CD4-positive, alpha-beta T cell treated with Interleukin-12 subunit alpha and Interleukin-12 subunit beta, for 1 hour (primary cell): ENCODE measurements at regions not wholly inside any gene's neighbourhood (a gene's known extent, or its start where the extent isn't known, plus 50 kb on each side); places are given as distances from the start of the nearest gene placed in this dataset.

Experiments used
- DNase-seq: peaks from one replicate; pipeline ENCODE4 v3.0.0-alpha.2; 2020

- DNase-seq = no peak
Observed at GRCh38 chr13:105820415-105820814, 715.0 kb downstream of the EFNB2 start.

GRCh38 chr13:105817498-105817897, 718.0 kb downstream of the EFNB2 start:
- no peak for DNase-seq

GRCh38 chr13:105816994-105817393, 718.5 kb downstream of the EFNB2 start:
- DNase-seq = no peak

GRCh38 chr13:105814902-105815250, 720.6 kb downstream of the EFNB2 start:
- DNase-seq = no peak

- DNase-seq = no peak
Observed at GRCh38 chr13:105814219-105814901, 721.1 kb downstream of the EFNB2 start.

GRCh38 chr13:105806628-105806920, 728.9 kb downstream of the EFNB2 start:
- no peak for DNase-seq

GRCh38 chr13:105805892-105806627, 729.4 kb downstream of the EFNB2 start:
- DNase-seq = no peak

- no peak for DNase-seq
Observed at GRCh38 chr13:105804561-105805190, 730.8 kb downstream of the EFNB2 start.

- DNase-seq = no peak
Observed at GRCh38 chr13:105799155-105799554, 736.3 kb downstream of the EFNB2 start.

GRCh38 chr13:105798541-105798940, 736.9 kb downstream of the EFNB2 start:
- no peak for DNase-seq

GRCh38 chr13:105796081-105796480, 739.4 kb downstream of the EFNB2 start:
- no peak for DNase-seq

GRCh38 chr13:105790923-105791322, 744.5 kb downstream of the EFNB2 start:
- no peak for DNase-seq

- DNase-seq = no peak
Observed at GRCh38 chr13:105788530-105788929, 746.9 kb downstream of the EFNB2 start.

GRCh38 chr13:105787632-105788031, 747.8 kb downstream of the EFNB2 start:
- DNase-seq = no peak

GRCh38 chr13:105785436-105785835, 750.0 kb downstream of the EFNB2 start:
- DNase-seq = no peak

GRCh38 chr13:105783261-105783660, 752.2 kb downstream of the EFNB2 start:
- no peak for DNase-seq

GRCh38 chr13:105778196-105778595, 757.3 kb downstream of the EFNB2 start:
- no peak for DNase-seq

GRCh38 chr13:105774739-105775460, 760.6 kb downstream of the EFNB2 start:
- DNase-seq = no peak

GRCh38 chr13:105773863-105774538, 761.5 kb downstream of the EFNB2 start:
- DNase-seq = no peak

- DNase-seq = no peak
Observed at GRCh38 chr13:105773241-105773640, 762.2 kb downstream of the EFNB2 start.

- no peak for DNase-seq
Observed at GRCh38 chr13:105764486-105764885, 771.0 kb downstream of the EFNB2 start.

- no peak for DNase-seq
Observed at GRCh38 chr13:105763851-105764250, 771.6 kb downstream of the EFNB2 start.

- no peak for DNase-seq
Observed at GRCh38 chr13:105762096-105762495, 773.4 kb downstream of the EFNB2 start.
